H1 (cell line): ENCODE measurements at regions not wholly inside any gene's neighbourhood (a gene's known extent, or its start where the extent isn't known, plus 50 kb on each side); places are given as distances from the start of the nearest gene placed in this dataset.

ENCODE experiments used
- EP300 ChIP-seq, 2 experiments: IDR thresholded peaks; 1 replicate in 1 of 2; 2 replicates in 1 of 2; pipeline ENCODE4 v1.6.1; 2011 to 2012; ENCODE audit warnings: low read depth in 2 of 2, low read length in 2 of 2, mild to moderate bottlenecking in 2 of 2, borderline replicate concordance in 1 of 2, inconsistent platforms in 1 of 2, moderate library complexity in 1 of 2
- KDM5A ChIP-seq: fragments of 200-600 bp; IDR thresholded peaks from 2 replicates; pipeline ENCODE4 v1.7.1; 2012; ENCODE audit warnings: mild to moderate bottlenecking, low read length, inconsistent platforms, mixed read lengths
- POLR2AphosphoS5 ChIP-seq: IDR thresholded peaks from 2 replicates; pipeline ENCODE4 v1.6.1; 2011; ENCODE audit warnings: low read depth, low read length
- RAD21 ChIP-seq, 2 experiments: IDR thresholded peaks in 1 of 2; conservative IDR thresholded peaks in 1 of 2; 2 replicates each; pipeline ENCODE4 v1.6.1; 2011; ENCODE audit warnings: low read depth in 2 of 2, low read length in 2 of 2, improper control_type of control experiment in 1 of 2, inconsistent platforms in 1 of 2, mild to moderate bottlenecking in 1 of 2, moderate library complexity in 1 of 2
- SIN3A ChIP-seq, 2 experiments: IDR thresholded peaks in 1 of 2; conservative IDR thresholded peaks in 1 of 2; 2 replicates each; pipeline ENCODE4 v1.6.1; 2011 to 2012; ENCODE audit warnings: low read length in 2 of 2, improper control_type of control experiment in 1 of 2, low read depth in 1 of 2, mild to moderate bottlenecking in 1 of 2
- TBP ChIP-seq: IDR thresholded peaks from 2 replicates; pipeline ENCODE4 v1.6.1; 2011; ENCODE audit warnings: low read depth, low read length, improper control_type of control experiment
- TCF12 ChIP-seq: IDR thresholded peaks from 2 replicates; pipeline ENCODE4 v1.6.1; 2011; ENCODE audit warnings: low read depth, mild to moderate bottlenecking, low read length

GRCh38 chr13:72109863-72110262 lies 242.9 kb upstream of the DACH1 start (continued):
- TF ChIP-seq POLR2AphosphoS5 (no peak), KDM5A (no peak), SIN3A (conservative IDR thresholded peaks at IDR 0.05 in 1 of 2, IDR thresholded peaks at IDR 0.05 in 1 of 2; ENCODE audit: low read depth in 1 of 2, low read length in 2 of 2) (no peak), TBP (no peak), EP300 (IDR thresholded peaks at IDR 0.05; ENCODE audit: borderline replicate concordance in 1 of 2, low read depth in 2 of 2, low read length in 2 of 2) (no peak), TCF12 (no peak), RAD21 (IDR thresholded peaks at IDR 0.05 in 1 of 2, conservative IDR thresholded peaks at IDR 0.05 in 1 of 2; ENCODE audit: low read depth in 2 of 2, low read length in 2 of 2) (no peak)
- TF ChIP-seq, all 59 proteins: peak for 0
